ENCODE measurements at regions not wholly inside any gene's neighbourhood (a gene's known extent, or its start where the extent isn't known, plus 50 kb on each side); places are given as distances from the start of the nearest gene placed in this dataset.

GRCh38 chr10:125457406-125457805 is 225.6 kb downstream of the TEX36 start:
- H3K9me3 Mint-ChIP-seq (ENCODE audit: unreplicated experiment): no peaks in the 10 kb centered on the region
- H3K27ac Mint-ChIP-seq (ENCODE audit: unreplicated experiment): no peak overlapping the region
- DNase-seq (ENCODE audit: low spot score): no peak
- H3K36me3 Mint-ChIP-seq (ENCODE audit: low read depth, unreplicated experiment): no peaks in the 10 kb centered on the region
- H3K27me3 Mint-ChIP-seq (ENCODE audit: unreplicated experiment): no peaks in the 10 kb centered on the region
- no peak overlapping the region for H3K4me3 Mint-ChIP-seq (ENCODE audit: unreplicated experiment)
- no peaks in the 10 kb centered on the region for H3K4me1 Mint-ChIP-seq (ENCODE audit: unreplicated experiment)
- no peak for TF ChIP-seq CTCF (IDR thresholded peaks at IDR 0.05; ENCODE audit: unreplicated experiment)

- Mint-ChIP-seq H3K4me3 (ENCODE audit: unreplicated experiment) (no peak overlapping the region), H3K27me3 (ENCODE audit: unreplicated experiment) (no peaks in the 10 kb centered on the region), H3K27ac (ENCODE audit: unreplicated experiment) (no peak overlapping the region), H3K9me3 (ENCODE audit: unreplicated experiment) (no peaks in the 10 kb centered on the region), H3K36me3 (ENCODE audit: low read depth, unreplicated experiment) (no peaks in the 10 kb centered on the region), H3K4me1 (ENCODE audit: unreplicated experiment) (no peaks in the 10 kb centered on the region)
- DNase-seq (ENCODE audit: low spot score): no peak
- no peak for TF ChIP-seq CTCF (IDR thresholded peaks at IDR 0.05; ENCODE audit: unreplicated experiment)
These were observed 227.1 kb downstream of the TEX36 start for GRCh38 chr10:125455855-125456254.

GRCh38 chr10:125455431-125455830 is 227.5 kb downstream of the TEX36 start:
- Mint-ChIP-seq H3K36me3 (ENCODE audit: low read depth, unreplicated experiment) (no peaks in the 10 kb centered on the region), H3K27ac (ENCODE audit: unreplicated experiment) (no peak overlapping the region), H3K4me3 (ENCODE audit: unreplicated experiment) (no peak overlapping the region), H3K4me1 (ENCODE audit: unreplicated experiment) (no peaks in the 10 kb centered on the region), H3K9me3 (ENCODE audit: unreplicated experiment) (no peaks in the 10 kb centered on the region), H3K27me3 (ENCODE audit: unreplicated experiment) (no peaks in the 10 kb centered on the region)
- no peak for DNase-seq (ENCODE audit: low spot score)
- no peak for TF ChIP-seq CTCF (IDR thresholded peaks at IDR 0.05; ENCODE audit: unreplicated experiment)

GRCh38 chr10:125451319-125451718 is 231.6 kb downstream of the TEX36 start:
- no peak for TF ChIP-seq CTCF (IDR thresholded peaks at IDR 0.05; ENCODE audit: unreplicated experiment)
- Mint-ChIP-seq H3K36me3 (ENCODE audit: low read depth, unreplicated experiment) (no peaks in the 10 kb centered on the region), H3K4me3 (ENCODE audit: unreplicated experiment) (no peak overlapping the region), H3K4me1 (ENCODE audit: unreplicated experiment) (no peaks in the 10 kb centered on the region), H3K27me3 (ENCODE audit: unreplicated experiment) (no peaks in the 10 kb centered on the region), H3K9me3 (ENCODE audit: unreplicated experiment) (no peaks in the 10 kb centered on the region), H3K27ac (ENCODE audit: unreplicated experiment) (no peak overlapping the region)
- DNase-seq (ENCODE audit: low spot score): no peak

- DNase-seq (ENCODE audit: low spot score): no peak
- H3K36me3 Mint-ChIP-seq (ENCODE audit: low read depth, unreplicated experiment): no peaks in the 10 kb centered on the region
- H3K27ac Mint-ChIP-seq (ENCODE audit: unreplicated experiment): no peak overlapping the region
- H3K27me3 Mint-ChIP-seq (ENCODE audit: unreplicated experiment): no peaks in the 10 kb centered on the region
- no peaks in the 10 kb centered on the region for H3K9me3 Mint-ChIP-seq (ENCODE audit: unreplicated experiment)
- TF ChIP-seq CTCF (IDR thresholded peaks at IDR 0.05; ENCODE audit: unreplicated experiment): no peak
- H3K4me3 Mint-ChIP-seq (ENCODE audit: unreplicated experiment): no peak overlapping the region
- no peaks in the 10 kb centered on the region for H3K4me1 Mint-ChIP-seq (ENCODE audit: unreplicated experiment)
These were observed 232.7 kb downstream of the TEX36 start for GRCh38 chr10:125450218-125450617.

Data from endothelial cell (in vitro differentiated cells).